Upper lobe of left lung (tissue), 4 donors: ENCODE measurements at regions not wholly inside any gene's neighbourhood (a gene's known extent, or its start where the extent isn't known, plus 50 kb on each side); places are given as distances from the start of the nearest gene placed in this dataset.

Experiments
- CTCF ChIP-seq, 6 experiments: fragments of 450-650 bp in 4 of 6; fragments of 200-600 bp in 2 of 6; sonication (generic) in 2 of 6; IDR thresholded peaks; one replicate each; pipeline ENCODE4 v1.5.1; 2016 to 2019; ENCODE audit warnings: antibody characterized with exemption in 6 of 6
- EP300 ChIP-seq, 4 donors: sonication (generic); formaldehyde crosslinking; IDR thresholded peaks; one replicate each; pipeline ENCODE4 v1.5.1; 2017; ENCODE audit warnings: antibody characterized with exemption in 4 of 4, control low read depth in 2 of 4
- POLR2A ChIP-seq, 4 donors: fragments of 450-650 bp; IDR thresholded peaks; one replicate each; pipeline ENCODE4 v1.5.1; 2016 to 2017; ENCODE audit warnings: antibody characterized with exemption in 4 of 4, mild to moderate bottlenecking in 2 of 4

- TF ChIP-seq EP300 (IDR thresholded peaks at IDR 0.05) (no peak), POLR2A (IDR thresholded peaks at IDR 0.05) (no peak), CTCF (IDR thresholded peaks at IDR 0.05) (no peak)
These were observed 99.4 kb upstream of the MYOCD start for GRCh38 chr17:12566291-12566690.
